MCF 10A (cell line): ENCODE measurements at regions not wholly inside any gene's neighbourhood (a gene's known extent, or its start where the extent isn't known, plus 50 kb on each side); places are given as distances from the start of the nearest gene placed in this dataset.

Experiments used
- BruUV-seq: library from RNA; stranded (reverse); fragments of 400-500 nt; replicated peaks from 2 replicates; lab custom pipeline; 2021; lab: Mats Ljungman, UMichigan
- CTCF ChIA-PET: fragments of 300-600 bp; sonication (Branson Sonifier 250); formaldehyde crosslinking; extraction: SDS; loops from one replicate; lab custom pipeline; 2021; ENCODE audit warnings: antibody characterized with exemption, inconsistent platforms; lab: Yijun Ruan, JAX
- POLR2A ChIA-PET: fragments of 300-600, 350-650 bp; sonication (Branson Sonifier 250); formaldehyde crosslinking; extraction: SDS; loops from one replicate; lab custom pipeline; 2020; ENCODE audit warnings: antibody characterized with exemption, inconsistent platforms; lab: Yijun Ruan, JAX
- DNase-seq: peaks from one replicate; pipeline ENCODE4 v3.0.0-alpha.2; 2018; ENCODE audit not compliant: unreplicated experiment
- H3K27ac Mint-ChIP-seq: one replicate; pipeline ENCODE4 v1.8.0; 2022; ENCODE audit warnings: mild to moderate bottlenecking, low read depth, mixed read lengths; ENCODE audit not compliant: unreplicated experiment
- H3K27me3 Mint-ChIP-seq: one replicate; pipeline ENCODE4 v1.8.0; 2022; ENCODE audit warnings: mixed read lengths; ENCODE audit not compliant: insufficient read depth, unreplicated experiment
- H3K36me3 Mint-ChIP-seq: one replicate; pipeline ENCODE4 v1.8.0; 2022; ENCODE audit warnings: mild to moderate bottlenecking, moderate library complexity, mixed read lengths; ENCODE audit not compliant: insufficient read depth, unreplicated experiment
- H3K4me1 Mint-ChIP-seq: one replicate; pipeline ENCODE4 v1.8.0; 2022; ENCODE audit warnings: mixed read lengths; ENCODE audit not compliant: insufficient read depth, unreplicated experiment
- H3K4me3 Mint-ChIP-seq: one replicate; pipeline ENCODE4 v1.8.0; 2022; ENCODE audit warnings: mild to moderate bottlenecking, moderate library complexity, mixed read lengths; ENCODE audit not compliant: unreplicated experiment
- H3K9me3 Mint-ChIP-seq: one replicate; pipeline ENCODE4 v1.8.0; 2022; ENCODE audit warnings: mixed read lengths; ENCODE audit not compliant: unreplicated experiment
- CTCF ChIP-seq: fragments of 200-600 bp; IDR thresholded peaks from one replicate; pipeline ENCODE4 v1.8.0; 2022; ENCODE audit warnings: antibody characterized with exemption, mild to moderate bottlenecking; ENCODE audit not compliant: unreplicated experiment
- intact Hi-C: fragments of 100-400 bp; cut with micrococcal nuclease; formaldehyde crosslinking; loops from 2 replicates; pipeline ENCODE4 v1.14.1; 2022

- no peak overlapping the region for H3K4me3 Mint-ChIP-seq
- no peak for TF ChIP-seq CTCF
- POLR2A ChIA-PET, result no interaction called here
- CTCF ChIA-PET, result no interaction called here
- BruUV-seq, result no TSS peak
- no peaks in the 10 kb centered on the region for H3K36me3 Mint-ChIP-seq
- no peaks in the 10 kb centered on the region for H3K4me1 Mint-ChIP-seq
- no peak overlapping the region for H3K27ac Mint-ChIP-seq
- no peaks in the 10 kb centered on the region for H3K9me3 Mint-ChIP-seq
- H3K27me3 Mint-ChIP-seq, result no peaks in the 10 kb centered on the region
- intact Hi-C loops, result no loop called here
- DNase-seq, result no peak
Measured at GRCh38 chr14:48582938-48583337, 907.5 kb upstream of the MDGA2 start.

- ChIA-PET CTCF (no interaction called here), POLR2A (no interaction called here)
- no TSS peak for BruUV-seq
- intact Hi-C loops, result no loop called here
- TF ChIP-seq CTCF, result no peak
- Mint-ChIP-seq H3K4me3 (no peak overlapping the region), H3K4me1 (no peaks in the 10 kb centered on the region), H3K27me3 (no peaks in the 10 kb centered on the region), H3K36me3 (no peaks in the 10 kb centered on the region), H3K27ac (no peak overlapping the region), H3K9me3 (no peaks in the 10 kb centered on the region)
- DNase-seq, result no peak
Measured at GRCh38 chr14:48580692-48581091, 905.3 kb upstream of the MDGA2 start.

- Mint-ChIP-seq H3K4me1 (no peaks in the 10 kb centered on the region), H3K27me3 (no peaks in the 10 kb centered on the region), H3K36me3 (no peaks in the 10 kb centered on the region), H3K9me3 (peaks cover 16% of the 10 kb centered on the region), H3K4me3 (no peak overlapping the region), H3K27ac (no peak overlapping the region)
- POLR2A ChIA-PET, result no interaction called here
- CTCF ChIA-PET, result no interaction called here
- intact Hi-C loops, result no loop called here
- no TSS peak for BruUV-seq
- DNase-seq, result no peak
- no peak for TF ChIP-seq CTCF
Measured at GRCh38 chr14:48575772-48576171, 900.4 kb upstream of the MDGA2 start.

- H3K4me3 Mint-ChIP-seq, result no peak overlapping the region
- no peak for DNase-seq
- ChIA-PET POLR2A (no interaction called here), CTCF (no interaction called here)
- no peaks in the 10 kb centered on the region for H3K36me3 Mint-ChIP-seq
- TF ChIP-seq CTCF, result no peak
- no peaks in the 10 kb centered on the region for H3K27me3 Mint-ChIP-seq
- intact Hi-C loops, result no loop called here
- no TSS peak for BruUV-seq
- H3K9me3 Mint-ChIP-seq, result peaks cover 11% of the 10 kb centered on the region
- H3K27ac Mint-ChIP-seq, result no peak overlapping the region
- H3K4me1 Mint-ChIP-seq, result peaks cover under 1% of the 10 kb centered on the region
Measured at GRCh38 chr14:48568688-48569087, 893.3 kb upstream of the MDGA2 start.
